22Rv1 (cell line): ENCODE measurements at regions not wholly inside any gene's neighbourhood (a gene's known extent, or its start where the extent isn't known, plus 50 kb on each side); places are given as distances from the start of the nearest gene placed in this dataset.
"Not testable (repeated sequence)": the region's sequence is repeated elsewhere in the genome, so short reads cannot be mapped to it uniquely, and the experiment has no call there.

Experiments used
- H3K27ac ChIP-seq: fragments of 450-650 bp; 2 replicates; pipeline ENCODE4 v1.5.1; 2017
- ZFX ChIP-seq: fragments of 450-650 bp; IDR thresholded peaks from 2 replicates; pipeline ENCODE4 v1.6.1; 2017; ENCODE audit warnings: antibody characterized with exemption, borderline replicate concordance
- TF ChIP-seq, protein P1 (sequence below): fragments of 450-650 bp; IDR thresholded peaks from 2 replicates; pipeline ENCODE4 v1.5.1; 2017; ENCODE audit warnings: mild to moderate bottlenecking

DNA sequence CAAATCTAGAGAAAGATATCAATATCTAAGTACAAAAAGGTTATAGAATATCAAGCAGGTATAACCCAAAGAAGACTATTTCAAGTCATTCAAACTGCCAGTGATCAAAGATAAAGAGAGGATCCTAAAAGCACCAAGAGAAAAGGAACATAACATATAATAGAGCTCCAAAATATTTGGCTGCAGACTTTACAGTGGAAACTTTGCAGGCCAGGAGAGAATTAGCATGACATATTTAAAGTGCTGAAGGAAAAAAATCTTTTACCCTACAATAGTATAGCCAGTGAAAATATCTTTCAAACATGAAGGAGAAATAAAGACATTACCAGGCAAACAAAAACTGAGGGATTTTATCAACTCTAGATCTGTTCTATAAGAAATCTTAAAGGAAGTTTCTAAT, 254.3 kb upstream of the ARHGEF26 start:
- TF ChIP-seq, protein P1, sequence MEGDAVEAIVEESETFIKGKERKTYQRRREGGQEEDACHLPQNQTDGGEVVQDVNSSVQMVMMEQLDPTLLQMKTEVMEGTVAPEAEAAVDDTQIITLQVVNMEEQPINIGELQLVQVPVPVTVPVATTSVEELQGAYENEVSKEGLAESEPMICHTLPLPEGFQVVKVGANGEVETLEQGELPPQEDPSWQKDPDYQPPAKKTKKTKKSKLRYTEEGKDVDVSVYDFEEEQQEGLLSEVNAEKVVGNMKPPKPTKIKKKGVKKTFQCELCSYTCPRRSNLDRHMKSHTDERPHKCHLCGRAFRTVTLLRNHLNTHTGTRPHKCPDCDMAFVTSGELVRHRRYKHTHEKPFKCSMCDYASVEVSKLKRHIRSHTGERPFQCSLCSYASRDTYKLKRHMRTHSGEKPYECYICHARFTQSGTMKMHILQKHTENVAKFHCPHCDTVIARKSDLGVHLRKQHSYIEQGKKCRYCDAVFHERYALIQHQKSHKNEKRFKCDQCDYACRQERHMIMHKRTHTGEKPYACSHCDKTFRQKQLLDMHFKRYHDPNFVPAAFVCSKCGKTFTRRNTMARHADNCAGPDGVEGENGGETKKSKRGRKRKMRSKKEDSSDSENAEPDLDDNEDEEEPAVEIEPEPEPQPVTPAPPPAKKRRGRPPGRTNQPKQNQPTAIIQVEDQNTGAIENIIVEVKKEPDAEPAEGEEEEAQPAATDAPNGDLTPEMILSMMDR = no peak
- TF ChIP-seq ZFX = no peak
- H3K27ac ChIP-seq = no peak overlapping the region

DNA sequence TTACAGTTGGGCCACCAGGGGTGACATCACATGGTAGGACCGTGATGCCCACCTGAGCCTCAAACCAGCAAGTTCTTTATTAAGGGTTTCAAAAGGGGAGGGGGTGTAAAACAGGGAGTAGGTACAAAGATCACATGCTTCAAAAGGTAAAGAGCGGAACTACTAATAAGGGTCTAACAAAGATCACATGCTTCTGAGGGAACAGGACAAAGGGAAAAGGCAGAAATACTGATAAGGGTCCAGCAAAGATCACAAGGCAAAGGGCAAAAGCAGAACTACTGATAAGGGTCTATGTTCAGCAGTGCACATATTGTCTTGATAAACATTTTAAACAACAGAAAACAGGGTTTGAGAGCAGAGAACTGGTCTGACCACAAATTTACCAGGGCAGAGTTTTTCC, 246.8 kb upstream of the ARHGEF26 start:
- H3K27ac ChIP-seq = not testable (repeated sequence)

DNA sequence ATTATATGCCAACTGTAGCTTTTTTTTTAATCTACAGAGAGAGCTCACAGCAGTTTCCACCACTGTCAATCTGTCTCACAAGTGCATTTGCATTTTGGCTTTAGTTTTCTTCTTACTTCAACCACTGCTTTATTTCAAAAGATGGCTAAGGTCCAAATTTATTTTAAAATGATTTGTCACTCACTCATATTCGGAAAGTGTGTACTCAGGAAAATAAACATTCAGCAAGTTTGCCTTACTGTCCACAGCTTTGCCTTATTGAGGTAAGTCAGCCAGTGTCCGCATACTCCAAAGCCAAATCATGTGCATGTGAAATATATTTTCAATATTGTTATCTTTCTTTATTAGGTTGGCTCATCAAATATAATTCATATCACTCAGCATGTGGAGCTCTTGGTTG, 240.7 kb upstream of the ARHGEF26 start:
- TF ChIP-seq, protein P1 = no peak
- no peak for TF ChIP-seq ZFX

DNA sequence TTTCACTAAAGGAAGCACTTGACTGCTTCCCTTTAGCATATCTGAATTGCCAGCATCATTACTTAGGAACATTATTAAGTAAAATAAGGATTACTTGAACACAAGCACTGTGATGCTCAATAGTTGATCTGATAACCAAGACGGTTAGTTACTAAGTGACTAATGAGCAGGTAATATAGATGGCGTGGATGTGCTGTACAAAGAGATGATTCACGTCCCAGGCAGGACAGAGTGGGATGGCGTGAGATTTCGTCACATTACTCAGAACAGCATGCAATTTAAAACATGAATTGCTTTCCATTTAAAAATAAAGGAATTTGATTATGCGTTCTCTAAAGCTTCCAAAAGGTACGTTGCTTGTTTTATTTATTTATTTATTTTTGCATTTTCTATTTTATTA, 240.0 kb upstream of the ARHGEF26 start:
- no peak overlapping the region for H3K27ac ChIP-seq
- no peak for TF ChIP-seq ZFX
- TF ChIP-seq, protein P1 = no peak

More for the DNA sequence above, 240.7 kb upstream of the ARHGEF26 start:
- no peak overlapping the region for H3K27ac ChIP-seq

DNA sequence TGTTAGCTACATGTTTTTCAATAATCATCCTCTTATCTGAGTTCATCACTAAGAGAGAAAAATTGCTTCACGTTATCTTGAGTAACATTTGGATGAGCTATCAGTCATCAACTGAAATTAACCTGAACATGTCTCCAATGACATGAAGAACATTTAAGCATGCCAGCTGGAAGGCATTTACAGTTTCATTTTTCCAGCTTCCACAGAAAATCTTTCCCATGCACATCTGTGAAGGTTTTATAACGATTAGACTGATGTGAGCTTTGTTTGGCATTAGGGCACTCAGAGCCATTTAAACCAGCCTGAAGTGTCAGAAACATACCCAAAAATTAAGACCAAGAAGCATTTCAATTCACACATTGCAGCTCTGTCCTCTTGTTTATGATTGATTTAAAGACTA, 235.8 kb upstream of the ARHGEF26 start:
- no peak for TF ChIP-seq ZFX
- H3K27ac ChIP-seq = no peak overlapping the region

DNA sequence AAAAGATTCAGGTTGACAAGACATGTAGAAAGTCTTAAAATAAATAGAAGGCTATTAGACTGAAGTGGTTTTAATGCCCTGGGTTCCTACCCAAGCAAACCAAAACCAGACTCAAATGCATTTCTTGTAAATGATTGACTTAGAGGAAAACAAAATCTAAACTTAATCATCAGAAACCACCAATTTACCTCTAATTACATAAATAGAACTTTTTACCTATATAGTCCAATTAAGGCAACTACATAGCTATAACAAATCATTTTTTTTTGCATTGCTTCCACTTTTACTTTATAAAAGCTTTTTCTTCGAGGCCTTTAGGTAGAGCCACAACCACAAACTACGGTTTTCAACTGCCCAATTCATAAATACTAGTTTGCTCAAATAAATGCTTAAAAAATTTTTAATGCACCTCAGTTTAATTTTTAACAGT, 231.3 kb upstream of the ARHGEF26 start:
- TF ChIP-seq, protein P1 = no peak
- TF ChIP-seq ZFX = no peak
- H3K27ac ChIP-seq = no peak overlapping the region

DNA sequence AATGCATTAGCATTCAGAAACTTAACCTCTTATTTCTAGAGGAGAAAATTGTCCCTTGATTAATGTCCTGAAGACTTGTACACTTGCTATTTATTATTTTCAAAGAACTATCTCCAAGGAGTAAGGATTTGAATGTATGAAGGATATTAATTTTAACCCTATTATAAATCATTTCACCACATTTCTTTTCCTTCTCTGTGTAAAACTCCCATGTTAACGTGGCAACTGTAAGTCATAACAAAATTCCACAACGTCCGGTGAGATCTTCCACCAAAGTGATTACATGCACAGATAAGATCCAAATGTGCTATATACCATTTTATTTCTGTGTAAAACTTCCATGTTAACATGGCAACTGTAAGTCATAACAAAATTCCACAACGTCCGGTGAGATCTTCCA, 229.1 kb upstream of the ARHGEF26 start:
- H3K27ac ChIP-seq = no peak overlapping the region
- TF ChIP-seq, protein P1 = no peak
- no peak for TF ChIP-seq ZFX

DNA sequence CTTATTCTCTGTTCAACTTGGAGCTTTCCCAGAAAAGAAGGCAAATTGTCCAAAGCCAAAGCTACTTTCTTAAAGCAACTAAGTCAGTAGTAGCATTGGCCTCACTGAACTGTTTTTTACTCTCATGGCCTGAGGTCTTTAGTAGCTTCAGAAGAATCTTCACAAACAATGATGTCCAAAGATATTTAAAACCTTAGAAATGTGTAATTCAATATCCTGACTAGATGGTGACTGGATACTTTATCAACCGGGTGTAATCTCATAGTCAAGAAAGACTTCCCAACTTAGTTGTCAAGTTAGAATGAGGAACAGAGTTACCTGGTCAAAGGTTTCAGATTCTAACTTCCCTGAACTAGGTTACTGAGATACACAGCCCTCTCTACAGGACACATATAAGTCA, 226.3 kb upstream of the ARHGEF26 start:
- TF ChIP-seq, protein P1 = no peak
- TF ChIP-seq ZFX = no peak

More for the DNA sequence above, 226.3 kb upstream of the ARHGEF26 start:
- no peak overlapping the region for H3K27ac ChIP-seq
